ENCODE measurements at regions not wholly inside any gene's neighbourhood (a gene's known extent, or its start where the extent isn't known, plus 50 kb on each side); places are given as distances from the start of the nearest gene placed in this dataset.

DNA sequence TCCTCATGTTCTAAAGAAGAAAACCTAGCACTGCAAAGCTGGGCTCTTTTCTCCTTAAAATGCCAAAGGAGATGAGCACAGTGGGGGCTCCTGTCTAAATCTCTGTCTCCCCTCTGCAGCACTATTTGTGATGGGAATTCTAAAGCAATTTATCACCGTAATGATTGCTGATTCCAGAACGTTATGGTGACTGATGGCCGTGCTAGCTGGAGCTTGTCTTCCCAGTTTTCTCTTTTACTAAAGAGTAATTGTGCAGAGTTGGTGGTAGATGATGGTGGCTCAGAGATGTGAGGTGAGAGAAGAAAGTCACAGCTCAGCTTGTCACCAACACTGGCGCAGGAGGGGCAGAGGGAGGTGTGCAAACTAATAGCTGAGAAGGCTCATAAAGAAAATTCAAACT, 60.7 kb upstream of the ATP2B4 start:
- TF ChIP-seq EZH2 (IDR thresholded peaks at IDR 0.05; ENCODE audit: borderline replicate concordance, low read depth, low read length, severe bottlenecking) (no peak), JUN (IDR thresholded peaks at IDR 0.05; ENCODE audit: borderline replicate concordance, insufficient read depth, insufficient read length, low read depth) (no peak), POLR2AphosphoS5 (IDR thresholded peaks at IDR 0.05; ENCODE audit: insufficient read depth, low read depth, low read length) (no peak), POLR2A (IDR thresholded peaks at IDR 0.05; ENCODE audit: low read depth, low read length) (no peak), GATA2 (IDR thresholded peaks at IDR 0.05; ENCODE audit: insufficient read depth, insufficient read length, low read depth, low read length) (no peak), FOS (IDR thresholded peaks at IDR 0.05; ENCODE audit: borderline replicate concordance, insufficient read depth, low read length) (no peak)
- TF ChIP-seq, protein P1, sequence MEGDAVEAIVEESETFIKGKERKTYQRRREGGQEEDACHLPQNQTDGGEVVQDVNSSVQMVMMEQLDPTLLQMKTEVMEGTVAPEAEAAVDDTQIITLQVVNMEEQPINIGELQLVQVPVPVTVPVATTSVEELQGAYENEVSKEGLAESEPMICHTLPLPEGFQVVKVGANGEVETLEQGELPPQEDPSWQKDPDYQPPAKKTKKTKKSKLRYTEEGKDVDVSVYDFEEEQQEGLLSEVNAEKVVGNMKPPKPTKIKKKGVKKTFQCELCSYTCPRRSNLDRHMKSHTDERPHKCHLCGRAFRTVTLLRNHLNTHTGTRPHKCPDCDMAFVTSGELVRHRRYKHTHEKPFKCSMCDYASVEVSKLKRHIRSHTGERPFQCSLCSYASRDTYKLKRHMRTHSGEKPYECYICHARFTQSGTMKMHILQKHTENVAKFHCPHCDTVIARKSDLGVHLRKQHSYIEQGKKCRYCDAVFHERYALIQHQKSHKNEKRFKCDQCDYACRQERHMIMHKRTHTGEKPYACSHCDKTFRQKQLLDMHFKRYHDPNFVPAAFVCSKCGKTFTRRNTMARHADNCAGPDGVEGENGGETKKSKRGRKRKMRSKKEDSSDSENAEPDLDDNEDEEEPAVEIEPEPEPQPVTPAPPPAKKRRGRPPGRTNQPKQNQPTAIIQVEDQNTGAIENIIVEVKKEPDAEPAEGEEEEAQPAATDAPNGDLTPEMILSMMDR (IDR thresholded peaks at IDR 0.05; ENCODE audit: extremely low read depth in 1 of 2, insufficient read depth in 1 of 2, low read depth in 1 of 2, low read length in 2 of 2) = no peak
- TF ChIP-seq, protein P2, sequence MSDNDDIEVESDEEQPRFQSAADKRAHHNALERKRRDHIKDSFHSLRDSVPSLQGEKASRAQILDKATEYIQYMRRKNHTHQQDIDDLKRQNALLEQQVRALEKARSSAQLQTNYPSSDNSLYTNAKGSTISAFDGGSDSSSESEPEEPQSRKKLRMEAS (IDR thresholded peaks at IDR 0.05; ENCODE audit: insufficient read depth, insufficient read length) = no peak
